DMS79 (cell line): ENCODE measurements at regions not wholly inside any gene's neighbourhood (a gene's known extent, or its start where the extent isn't known, plus 50 kb on each side); places are given as distances from the start of the nearest gene placed in this dataset.

Experiments
- DNase-seq: peaks from one replicate; lab custom pipeline; 2025; lab: John Stamatoyannopoulos, UW

GRCh38 chr18:41540237-41540871 lies 414.7 kb upstream of the PIK3C3 start:
- DNase-seq, result no peak

- DNase-seq, result no peak
Measured at GRCh38 chr18:41538751-41539150, 416.3 kb upstream of the PIK3C3 start.

GRCh38 chr18:41537666-41538065 lies 417.4 kb upstream of the PIK3C3 start:
- no peak for DNase-seq

- DNase-seq, result no peak
Measured at GRCh38 chr18:41532344-41533086, 422.5 kb upstream of the PIK3C3 start.

GRCh38 chr18:41530970-41531369 lies 424.1 kb upstream of the PIK3C3 start:
- no peak for DNase-seq

GRCh38 chr18:41529093-41529492 lies 425.9 kb upstream of the PIK3C3 start:
- no peak for DNase-seq

GRCh38 chr18:41526054-41526453 lies 429.0 kb upstream of the PIK3C3 start:
- no peak for DNase-seq

GRCh38 chr18:41524674-41525470 lies 430.2 kb upstream of the PIK3C3 start:
- no peak for DNase-seq

- DNase-seq, result no peak
Measured at GRCh38 chr18:41517142-41517541, 437.9 kb upstream of the PIK3C3 start.

GRCh38 chr18:41513438-41513837 lies 441.6 kb upstream of the PIK3C3 start:
- no peak for DNase-seq

- no peak for DNase-seq
Measured at GRCh38 chr18:41504316-41504715, 450.7 kb upstream of the PIK3C3 start.

GRCh38 chr18:41501848-41502247 lies 453.2 kb upstream of the PIK3C3 start:
- DNase-seq, result no peak

GRCh38 chr18:41499345-41499744 lies 455.7 kb upstream of the PIK3C3 start:
- DNase-seq, result no peak

- no peak for DNase-seq
Measured at GRCh38 chr18:41490861-41491260, 464.2 kb upstream of the PIK3C3 start.

GRCh38 chr18:41486575-41486974 lies 468.5 kb upstream of the PIK3C3 start:
- no peak for DNase-seq

GRCh38 chr18:41484069-41484468 lies 471.0 kb upstream of the PIK3C3 start:
- no peak for DNase-seq

GRCh38 chr18:41482501-41482900 lies 472.5 kb upstream of the PIK3C3 start:
- DNase-seq, result no peak

- DNase-seq, result no peak
Measured at GRCh38 chr18:41466436-41467160, 488.4 kb upstream of the PIK3C3 start.

GRCh38 chr18:41465386-41465785 lies 489.6 kb upstream of the PIK3C3 start:
- no peak for DNase-seq

- DNase-seq, result no peak
Measured at GRCh38 chr18:41464278-41464677, 490.8 kb upstream of the PIK3C3 start.

GRCh38 chr18:41462946-41463345 lies 492.1 kb upstream of the PIK3C3 start:
- no peak for DNase-seq

- DNase-seq, result no peak
Measured at GRCh38 chr18:41461114-41461513, 493.9 kb upstream of the PIK3C3 start.
